Transverse colon (tissue), 4 donors: ENCODE measurements at regions not wholly inside any gene's neighbourhood (a gene's known extent, or its start where the extent isn't known, plus 50 kb on each side); places are given as distances from the start of the nearest gene placed in this dataset.

Source experiments
- EP300 ChIP-seq: sonication (generic); formaldehyde crosslinking; IDR thresholded peaks from one replicate; pipeline ENCODE4 v1.6.1; 2017; ENCODE audit warnings: antibody characterized with exemption, low read depth
- POLR2A ChIP-seq: fragments of 450-650 bp; IDR thresholded peaks from one replicate; pipeline ENCODE4 v1.6.1; 2016; ENCODE audit warnings: antibody characterized with exemption, mild to moderate bottlenecking, moderate library complexity
- POLR2AphosphoS5 ChIP-seq, 3 donors: sonication (generic); formaldehyde crosslinking; IDR thresholded peaks; one replicate each; pipeline ENCODE4 v1.6.1; 2016; ENCODE audit warnings: antibody characterized with exemption in 3 of 3
- TF ChIP-seq, protein P1 (sequence below), 5 experiments: fragments of 200-600 bp in 3 of 5; fragments of 450-650 bp in 2 of 5; sonication (generic) in 3 of 5; IDR thresholded peaks; 1 replicate in 2 of 5; 2 replicates in 3 of 5; pipeline ENCODE4 v1.5.1; 2016 to 2017; ENCODE audit warnings: antibody characterized with exemption in 5 of 5, inconsistent platforms in 3 of 5, mild to moderate bottlenecking in 2 of 5, moderate library complexity in 1 of 5

DNA sequence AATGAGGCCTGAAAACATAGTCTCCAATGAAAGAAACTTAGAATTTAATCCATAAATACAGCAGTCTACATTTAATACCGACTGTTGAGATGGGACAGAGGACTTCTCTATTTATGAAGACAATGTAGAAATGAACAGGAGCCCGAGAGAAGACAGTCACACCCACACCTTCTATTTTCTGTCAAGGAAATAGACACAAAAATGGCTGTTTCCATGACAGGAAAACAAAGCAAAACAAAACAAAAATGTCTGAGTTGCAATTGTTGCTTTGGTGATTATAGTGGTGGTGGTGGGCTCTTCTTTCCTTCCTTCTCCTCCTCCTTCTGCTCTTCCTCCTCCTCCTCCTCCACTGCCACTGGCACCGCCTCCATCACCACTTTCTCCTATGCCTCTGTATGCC is 72.3 kb upstream of the CCDC68 start:
- TF ChIP-seq POLR2A (no peak), EP300 (no peak), POLR2AphosphoS5 (IDR thresholded peaks at IDR 0.05) (no peak)
- TF ChIP-seq, protein P1, sequence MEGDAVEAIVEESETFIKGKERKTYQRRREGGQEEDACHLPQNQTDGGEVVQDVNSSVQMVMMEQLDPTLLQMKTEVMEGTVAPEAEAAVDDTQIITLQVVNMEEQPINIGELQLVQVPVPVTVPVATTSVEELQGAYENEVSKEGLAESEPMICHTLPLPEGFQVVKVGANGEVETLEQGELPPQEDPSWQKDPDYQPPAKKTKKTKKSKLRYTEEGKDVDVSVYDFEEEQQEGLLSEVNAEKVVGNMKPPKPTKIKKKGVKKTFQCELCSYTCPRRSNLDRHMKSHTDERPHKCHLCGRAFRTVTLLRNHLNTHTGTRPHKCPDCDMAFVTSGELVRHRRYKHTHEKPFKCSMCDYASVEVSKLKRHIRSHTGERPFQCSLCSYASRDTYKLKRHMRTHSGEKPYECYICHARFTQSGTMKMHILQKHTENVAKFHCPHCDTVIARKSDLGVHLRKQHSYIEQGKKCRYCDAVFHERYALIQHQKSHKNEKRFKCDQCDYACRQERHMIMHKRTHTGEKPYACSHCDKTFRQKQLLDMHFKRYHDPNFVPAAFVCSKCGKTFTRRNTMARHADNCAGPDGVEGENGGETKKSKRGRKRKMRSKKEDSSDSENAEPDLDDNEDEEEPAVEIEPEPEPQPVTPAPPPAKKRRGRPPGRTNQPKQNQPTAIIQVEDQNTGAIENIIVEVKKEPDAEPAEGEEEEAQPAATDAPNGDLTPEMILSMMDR (IDR thresholded peaks at IDR 0.05) = no peak
